ENCODE measurements at regions not wholly inside any gene's neighbourhood (a gene's known extent, or its start where the extent isn't known, plus 50 kb on each side); places are given as distances from the start of the nearest gene placed in this dataset.
"Not testable (repeated sequence)": the region's sequence is repeated elsewhere in the genome, so short reads cannot be mapped to it uniquely, and the experiment has no call there.

DNA sequence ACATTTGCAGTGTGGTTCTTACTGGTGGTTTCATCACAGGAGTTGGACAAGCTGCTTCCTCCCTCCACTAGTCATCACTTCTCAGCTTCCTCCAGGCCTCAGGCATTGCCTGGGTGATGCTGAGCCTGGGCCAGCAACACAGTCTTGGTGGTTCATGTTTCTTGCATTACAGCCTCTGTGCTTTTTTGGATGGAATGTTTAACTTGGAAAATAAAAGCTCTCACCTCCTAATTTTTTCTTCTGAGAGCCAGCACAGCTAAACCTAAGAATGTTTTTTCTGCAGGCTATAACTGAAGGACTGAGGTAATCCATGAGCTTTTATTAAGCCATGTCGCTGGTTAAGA, 66.1 kb upstream of the RHOU start:
- DNase-seq, result peak; percentile 55 to 61

DNA sequence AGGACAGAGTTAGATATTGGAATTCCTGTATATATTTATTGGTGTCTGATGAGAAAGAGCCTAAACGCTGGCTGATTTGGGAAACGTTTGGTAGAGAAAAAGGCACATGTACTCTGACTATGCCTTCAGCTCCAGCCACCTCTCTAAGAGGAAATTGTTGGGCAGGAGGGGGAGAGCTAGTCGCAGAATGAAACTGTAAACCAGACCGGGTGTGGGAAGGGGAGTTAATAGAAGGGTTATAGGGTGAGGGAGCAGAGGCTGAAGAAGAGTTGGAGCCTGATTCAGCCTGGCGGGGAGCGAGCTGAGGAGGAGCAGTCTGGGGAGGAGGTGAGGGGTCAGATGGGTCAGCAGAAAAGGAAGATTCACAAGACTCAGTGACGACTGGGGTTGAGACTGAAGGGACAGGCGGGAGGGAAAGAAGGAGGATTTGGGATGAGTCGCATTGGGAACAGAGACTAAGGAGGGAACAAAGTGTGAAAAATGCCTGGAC, 54.2 kb upstream of the RHOU start:
- DNase-seq, result not testable (repeated sequence)

DNA sequence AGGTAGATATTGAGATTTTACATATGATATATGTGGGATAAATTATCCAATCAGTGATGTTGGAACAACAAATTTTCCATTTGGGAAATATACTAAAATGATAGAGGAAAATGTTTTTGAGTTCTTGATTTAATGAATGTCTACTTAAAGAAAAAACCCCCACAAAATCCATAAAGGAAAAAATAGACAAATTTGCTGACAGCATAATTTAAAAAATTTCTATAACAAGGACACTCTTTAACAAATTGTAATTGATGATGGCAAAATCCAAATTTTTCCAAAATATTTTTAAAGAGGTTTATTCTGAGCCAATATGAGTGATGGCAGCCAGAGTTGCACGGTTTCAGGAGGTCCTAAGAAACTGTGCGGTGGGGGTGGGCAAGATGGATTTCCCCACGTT, 51.9 kb upstream of the RHOU start:
- no peak for DNase-seq

- peak; percentile 63 to 72 for DNase-seq
These were observed 50.7 kb upstream of the RHOU start for GRCh38 chr1:228684607-228685006.

- no peak for DNase-seq
These were observed 50.1 kb upstream of the RHOU start for GRCh38 chr1:228685081-228685660.
